ENCODE measurements at regions not wholly inside any gene's neighbourhood (a gene's known extent, or its start where the extent isn't known, plus 50 kb on each side); places are given as distances from the start of the nearest gene placed in this dataset.

DNA sequence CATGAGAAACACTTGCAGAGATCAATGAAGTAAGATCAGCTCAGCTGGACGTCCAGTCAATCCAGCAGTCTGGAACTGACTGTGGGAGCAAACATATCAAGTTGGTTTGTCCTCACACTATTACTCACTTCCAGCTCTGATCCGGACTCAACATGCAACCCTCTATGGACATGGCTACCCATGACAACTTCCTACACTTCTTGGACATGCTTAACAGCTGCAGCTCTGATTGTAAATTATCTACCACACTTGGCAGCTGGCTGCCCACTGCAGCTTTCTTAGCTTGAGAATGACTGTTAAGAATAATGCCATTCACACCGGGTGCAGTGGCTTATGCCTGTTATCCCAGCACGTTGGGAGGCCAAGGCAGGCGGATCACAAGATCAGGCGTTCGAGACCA, 429.8 kb downstream of the EPHA4 start:
- no peak for DNase-seq

DNA sequence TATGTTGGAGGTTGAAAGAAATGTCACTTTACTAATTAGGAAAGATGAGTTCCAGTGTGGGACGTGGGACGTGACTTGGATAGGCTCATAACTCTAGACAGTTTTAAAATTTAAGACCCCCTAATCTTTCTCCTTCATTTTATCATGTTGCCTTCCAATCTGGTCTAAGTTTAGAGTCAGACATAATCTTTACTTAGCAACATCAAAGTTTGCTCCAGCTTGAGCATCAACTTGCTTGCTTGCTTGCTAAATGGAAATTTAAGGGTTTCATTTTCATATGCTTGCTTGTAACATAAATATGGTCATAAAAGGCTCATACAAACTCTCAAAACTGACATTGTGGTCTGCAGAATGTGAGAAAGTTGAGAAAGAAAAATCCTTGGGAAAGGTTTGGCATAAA, 428.9 kb downstream of the EPHA4 start:
- no peak for DNase-seq

DNA sequence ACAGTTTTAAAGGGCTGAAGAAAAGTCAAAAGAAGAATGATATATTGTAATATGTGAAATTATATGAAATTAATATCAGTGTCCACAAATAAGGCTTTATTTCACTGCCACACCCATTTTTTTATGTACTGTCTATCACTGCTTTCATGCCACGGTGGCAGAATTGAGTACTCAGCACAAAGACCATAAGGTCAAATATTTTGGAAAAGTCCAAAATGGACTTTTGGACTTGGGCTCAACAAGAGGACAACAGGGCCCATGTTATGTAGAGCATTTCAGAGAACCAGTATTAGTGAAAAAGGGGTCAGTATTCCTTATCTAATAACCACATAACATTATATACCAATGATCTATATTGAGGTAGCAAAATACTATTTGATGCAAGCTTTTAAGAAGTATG, 427.2 kb downstream of the EPHA4 start:
- DNase-seq: no peak

GRCh38 chr2:221145396-221145795, 426.7 kb downstream of the EPHA4 start:
- no peak for DNase-seq

DNA sequence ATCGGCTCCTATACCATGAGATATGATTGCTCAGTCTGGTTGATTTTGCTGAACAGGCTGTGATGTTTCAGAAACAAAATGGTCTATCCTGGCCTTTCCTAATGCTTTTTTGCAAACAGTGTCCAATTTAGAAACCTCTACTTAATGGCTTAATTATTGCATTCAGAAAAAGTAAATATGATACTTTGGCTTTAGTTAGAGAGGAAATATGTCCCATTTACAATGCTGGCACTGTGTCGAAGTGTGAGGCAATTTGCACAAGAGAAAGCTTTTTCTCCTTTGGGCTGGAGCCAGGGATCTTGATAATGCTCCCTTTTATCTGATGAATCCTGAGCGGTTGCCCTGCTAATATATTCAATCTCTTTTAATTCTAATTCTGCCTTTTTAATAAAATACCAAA, 418.9 kb downstream of the EPHA4 start:
- no peak for DNase-seq

DNA sequence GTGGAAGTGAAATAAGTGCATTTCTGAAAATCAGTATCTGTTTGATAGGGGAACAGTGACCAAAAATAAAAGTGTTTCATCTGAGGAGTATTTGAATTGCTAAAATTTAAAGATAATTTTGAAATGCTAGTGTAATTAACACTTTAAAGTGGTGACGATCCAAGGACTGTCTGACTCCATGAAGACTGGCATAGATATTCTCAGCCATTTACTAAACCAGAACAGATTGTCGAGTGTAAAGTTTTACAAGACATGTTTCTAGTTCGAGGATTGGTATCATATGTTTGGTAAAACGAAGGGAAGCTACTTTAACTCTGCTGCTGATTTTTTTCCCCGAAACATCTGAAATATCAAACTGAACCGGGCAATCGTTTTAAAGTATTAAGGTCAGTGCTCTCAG, 417.9 kb downstream of the EPHA4 start:
- DNase-seq: no peak

DNA sequence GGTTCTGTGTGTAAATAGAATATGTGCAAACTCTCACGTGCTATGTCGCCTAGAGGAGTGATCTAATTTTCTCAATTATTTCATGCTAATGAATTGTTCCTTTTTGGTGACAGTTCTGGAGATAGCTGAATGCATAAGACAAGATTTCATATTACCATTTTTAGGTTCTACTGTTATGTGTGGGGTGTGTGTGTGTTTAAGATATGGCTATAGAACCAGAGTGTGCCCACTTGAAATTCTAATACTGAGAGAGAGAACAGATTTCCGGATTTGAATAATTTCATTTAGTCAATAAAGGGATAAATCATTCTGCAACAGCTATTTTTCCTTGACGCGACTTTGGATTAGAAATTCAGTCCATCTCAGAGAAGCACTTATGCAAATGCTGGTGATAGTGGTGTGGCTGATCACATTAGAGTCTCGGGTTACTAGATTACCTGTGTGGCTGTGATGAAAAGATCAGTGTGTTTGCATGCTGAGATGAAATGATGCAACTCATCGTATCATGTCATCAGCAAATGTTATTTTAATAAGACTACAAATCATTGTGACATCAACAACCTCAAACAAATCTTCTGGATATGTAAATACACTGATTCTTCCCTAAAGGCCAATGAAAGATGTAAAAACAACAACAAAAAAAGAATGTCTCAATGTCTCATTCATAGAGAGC, 415.9 kb downstream of the EPHA4 start:
- no peak for DNase-seq

DNA sequence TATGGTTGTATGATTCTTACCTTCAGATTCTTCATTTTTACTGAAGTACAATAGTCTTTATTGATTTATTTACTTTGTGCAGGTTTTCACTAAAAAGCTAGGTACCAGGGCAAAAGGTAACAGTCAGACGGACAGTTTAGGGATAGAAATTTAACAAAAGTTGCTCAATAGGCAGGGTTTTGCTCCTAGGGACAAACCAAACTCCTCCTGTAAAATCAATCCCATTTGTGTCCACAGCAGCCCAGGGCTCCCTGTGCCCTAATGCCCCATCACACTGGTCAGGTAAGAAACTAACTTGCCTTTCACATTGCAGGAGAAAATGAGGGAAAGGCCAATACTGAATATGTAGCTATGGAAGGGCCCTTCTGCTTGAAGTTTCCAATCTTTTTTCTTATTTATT, 410.9 kb downstream of the EPHA4 start:
- no peak for DNase-seq

DNA sequence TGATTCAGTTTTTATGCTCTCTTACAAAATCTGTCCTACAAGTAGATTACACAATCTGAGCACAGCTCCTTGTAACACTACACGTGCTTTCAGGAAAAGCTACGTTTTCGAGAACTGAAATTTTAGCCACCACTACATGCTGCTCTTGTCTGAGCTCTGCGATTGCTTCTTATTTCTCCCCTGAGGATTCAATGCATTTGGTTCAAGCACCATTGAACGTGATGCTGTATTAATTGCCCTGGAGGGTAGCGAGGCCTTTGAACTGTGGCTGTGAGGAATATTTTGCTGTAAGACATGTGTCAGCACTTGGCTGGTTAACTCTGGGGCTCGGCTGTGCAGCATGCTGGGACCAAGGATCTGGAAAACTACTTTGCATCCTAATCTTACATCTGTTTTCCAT, 405.8 kb downstream of the EPHA4 start:
- DNase-seq: no peak

DNA sequence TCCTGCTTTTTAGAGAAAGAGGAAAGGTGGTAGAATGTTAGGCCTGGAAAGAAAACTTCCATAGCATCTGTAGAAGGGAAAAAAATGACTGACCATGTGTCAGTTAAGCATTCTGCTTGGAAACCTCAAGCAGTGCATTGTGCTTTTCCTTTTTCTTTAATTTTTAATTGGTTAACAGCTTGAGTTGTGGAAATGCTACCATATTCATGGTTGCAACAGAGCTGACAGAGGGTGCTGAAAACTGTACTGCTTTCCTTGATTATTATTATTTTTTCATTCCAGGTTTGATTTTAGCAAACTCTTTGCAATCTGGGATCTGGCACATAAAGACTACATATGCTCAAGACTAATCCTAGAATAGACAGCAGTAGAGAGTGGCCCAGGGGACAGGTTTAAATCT, 404.5 kb downstream of the EPHA4 start:
- no peak for DNase-seq

GRCh38 chr2:221169724-221170123, 402.4 kb downstream of the EPHA4 start:
- no peak for DNase-seq

GRCh38 chr2:221170548-221170947, 401.6 kb downstream of the EPHA4 start:
- no peak for DNase-seq

- DNase-seq: no peak
Measured at GRCh38 chr2:221176667-221177066, 395.4 kb downstream of the EPHA4 start.

- DNase-seq: no peak
Measured at GRCh38 chr2:221178139-221178538, 394.0 kb downstream of the EPHA4 start.

DNA sequence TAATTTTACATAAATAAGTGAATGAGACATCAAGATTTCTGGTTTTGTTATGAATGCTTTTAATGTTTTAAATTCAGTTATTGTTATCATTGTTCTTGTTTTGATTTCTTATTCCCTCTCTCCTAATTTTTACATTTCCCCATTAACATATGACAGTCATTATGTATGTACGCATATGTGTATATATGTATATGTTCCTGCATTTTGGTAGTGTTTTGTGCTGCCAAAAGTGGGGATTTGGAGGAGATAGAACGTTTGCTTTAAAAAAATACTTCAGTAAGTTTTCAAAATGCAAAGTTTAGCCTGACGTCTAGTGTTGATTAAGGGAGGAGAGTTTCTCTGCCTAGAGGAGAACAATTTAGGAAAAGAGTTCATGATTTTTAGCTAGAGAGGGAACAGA, 385.2 kb downstream of the EPHA4 start:
- no peak for DNase-seq

- no peak for DNase-seq
Measured at GRCh38 chr2:221189431-221190067, 382.6 kb downstream of the EPHA4 start.

GRCh38 chr2:221195829-221196228, 376.3 kb downstream of the EPHA4 start:
- no peak for DNase-seq

DNA sequence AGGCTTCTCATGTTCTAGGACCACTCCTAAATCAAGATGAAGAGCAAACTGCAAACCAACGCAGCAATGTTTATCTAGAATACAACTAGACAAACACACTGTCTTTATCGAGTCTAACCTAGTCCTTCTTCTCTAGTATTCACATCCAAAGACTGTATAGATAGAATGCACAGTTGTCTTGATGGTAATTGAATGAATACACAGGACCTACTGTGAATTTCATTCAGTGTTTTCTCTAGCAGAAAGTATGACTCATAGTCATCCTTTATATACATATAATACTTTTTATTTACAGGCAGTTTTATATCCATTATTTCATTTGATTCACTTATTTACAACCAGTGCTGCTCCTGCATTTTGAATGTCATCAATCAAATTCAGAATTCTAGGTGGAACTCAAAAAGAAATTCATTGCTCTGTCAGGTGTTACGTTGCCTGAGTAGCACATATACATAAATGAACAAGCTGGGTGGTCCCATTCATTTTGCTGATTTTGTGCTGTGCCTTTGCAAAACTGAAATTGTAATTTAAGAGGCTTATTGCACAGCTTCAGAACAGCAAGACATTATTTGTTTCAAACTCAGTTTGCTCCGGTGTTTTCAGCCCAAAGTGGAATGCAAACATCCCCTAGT, 374.8 kb downstream of the EPHA4 start:
- no peak for DNase-seq

DNA sequence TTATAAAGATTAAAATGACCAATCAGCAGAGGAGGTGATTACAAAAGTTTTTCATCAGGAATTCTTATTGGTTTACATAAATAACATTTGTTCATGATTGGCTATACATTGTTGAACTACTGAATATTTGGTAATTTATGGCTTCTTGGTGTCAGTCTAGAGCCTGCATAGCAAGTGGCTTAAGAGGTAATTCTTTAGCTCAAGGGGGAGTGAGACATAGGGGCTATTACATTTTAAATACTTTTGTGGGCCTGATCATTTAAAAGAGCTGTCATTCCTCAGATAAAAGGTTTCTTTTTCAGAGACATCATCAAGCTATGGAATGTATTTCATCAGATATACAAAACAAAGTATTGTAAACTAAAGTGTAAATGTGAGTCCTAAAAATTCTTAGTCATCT, 373.8 kb downstream of the EPHA4 start:
- no peak for DNase-seq

DNA sequence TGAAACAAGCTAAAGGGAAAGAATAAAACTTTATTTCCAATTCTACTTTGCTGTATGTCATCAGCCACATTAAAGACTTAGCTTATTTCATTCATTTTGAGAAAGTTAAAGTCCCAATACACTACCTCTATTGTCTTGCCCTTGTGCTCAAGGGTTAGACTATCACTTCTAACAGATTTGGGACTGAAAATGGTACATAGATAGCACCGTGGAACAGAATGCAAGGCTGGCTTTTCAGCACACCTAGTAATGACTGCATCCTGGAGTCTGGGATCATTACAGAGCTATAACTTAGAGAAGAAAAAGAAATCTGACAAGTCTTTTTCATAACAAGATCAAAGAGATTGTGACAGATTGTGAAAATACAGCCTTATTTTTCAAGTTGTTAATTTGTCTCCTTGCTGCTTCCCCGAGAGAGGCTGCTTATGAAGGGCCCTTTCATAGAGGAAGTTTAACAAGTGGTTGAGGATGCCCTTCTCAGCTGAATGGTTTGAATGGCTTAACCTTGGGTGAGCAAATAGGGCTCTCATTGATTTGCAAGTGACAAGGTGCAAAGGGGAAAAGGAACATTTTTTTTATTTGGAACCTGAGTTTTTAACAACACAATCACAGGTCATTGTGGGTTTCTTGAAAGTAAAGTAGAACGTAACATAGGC, 371.8 kb downstream of the EPHA4 start:
- no peak for DNase-seq

- no peak for DNase-seq
Measured at GRCh38 chr2:221202431-221202830, 369.7 kb downstream of the EPHA4 start.

- DNase-seq: no peak
Measured at GRCh38 chr2:221203125-221203524, 369.0 kb downstream of the EPHA4 start.

DNA sequence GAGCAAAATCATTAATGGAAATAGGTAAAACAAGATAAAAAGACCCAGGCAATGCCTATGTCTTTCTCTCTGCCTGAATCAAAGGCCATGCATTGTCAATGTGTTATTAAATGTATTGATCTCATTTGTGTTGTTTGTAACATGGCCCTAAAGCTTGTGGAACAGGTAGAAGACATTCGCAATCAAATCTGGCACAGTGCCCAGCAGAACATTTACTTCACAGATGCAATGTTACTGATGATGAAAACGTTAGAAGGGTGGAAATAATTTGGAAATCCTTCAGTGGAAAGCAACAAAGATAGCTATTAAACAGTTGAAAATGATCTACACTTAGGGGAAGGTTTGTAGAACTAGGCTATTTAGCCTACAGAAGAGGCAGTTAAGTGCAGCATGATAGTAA, 368.2 kb downstream of the EPHA4 start:
- no peak for DNase-seq

GRCh38 chr2:221204699-221205098, 367.4 kb downstream of the EPHA4 start:
- DNase-seq: no peak

All from GOT3 (cell line).